CD4-positive, alpha-beta T cell treated with Interleukin-21 for 1 hour (primary cell): ENCODE measurements at regions not wholly inside any gene's neighbourhood (a gene's known extent, or its start where the extent isn't known, plus 50 kb on each side); places are given as distances from the start of the nearest gene placed in this dataset.

Source experiments
- DNase-seq: peaks from one replicate; pipeline ENCODE4 v3.0.0-alpha.2; 2020

DNA sequence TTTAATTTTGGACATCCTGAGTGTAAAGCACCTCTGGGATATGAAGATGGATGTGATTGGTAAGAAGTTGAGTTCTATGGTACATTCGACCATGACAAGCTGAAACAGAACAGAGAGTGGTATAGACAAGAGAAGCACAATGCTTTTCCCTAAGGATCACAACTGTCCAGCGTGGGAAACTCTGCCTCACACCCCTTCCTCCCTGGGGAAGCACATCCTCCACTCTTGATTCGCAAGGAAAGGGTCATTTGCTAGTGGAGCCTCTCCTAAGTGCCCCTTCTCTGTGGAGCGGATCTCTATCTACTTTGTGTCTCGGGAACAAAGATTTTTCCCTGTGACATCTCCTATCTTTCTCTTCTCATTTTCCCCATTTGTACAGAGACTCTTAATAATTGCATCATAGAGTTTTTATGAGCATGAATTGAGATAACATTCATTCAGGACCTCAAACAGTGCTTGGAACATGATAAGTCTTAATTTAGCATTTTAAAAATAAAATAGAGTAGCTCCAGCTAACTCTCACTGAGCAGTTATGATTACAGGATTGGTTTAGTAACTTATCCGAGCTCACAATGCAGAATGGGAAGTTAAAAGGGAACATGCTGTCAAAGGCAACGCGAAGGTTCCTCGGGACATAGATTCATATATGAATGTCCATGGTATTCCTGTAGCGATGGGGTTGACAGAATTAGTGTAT, 775.2 kb downstream of the C6orf118 start:
- no peak for DNase-seq

DNA sequence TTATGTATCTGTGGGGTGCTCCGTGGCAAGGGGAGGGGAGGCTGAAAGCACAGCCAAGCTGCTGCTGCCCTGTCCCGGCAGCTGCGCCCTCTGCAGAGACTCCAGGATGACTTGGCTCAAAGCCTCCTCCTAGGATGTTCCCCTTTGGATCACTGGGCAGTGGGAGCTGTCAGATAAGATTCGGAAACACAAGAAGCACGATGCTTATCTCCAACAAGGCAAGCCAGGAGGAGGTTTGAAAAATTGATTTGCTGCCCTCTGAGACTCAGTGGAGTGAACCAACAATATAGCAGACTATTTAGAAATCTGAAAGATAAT, 776.4 kb downstream of the C6orf118 start:
- no peak for DNase-seq

DNA sequence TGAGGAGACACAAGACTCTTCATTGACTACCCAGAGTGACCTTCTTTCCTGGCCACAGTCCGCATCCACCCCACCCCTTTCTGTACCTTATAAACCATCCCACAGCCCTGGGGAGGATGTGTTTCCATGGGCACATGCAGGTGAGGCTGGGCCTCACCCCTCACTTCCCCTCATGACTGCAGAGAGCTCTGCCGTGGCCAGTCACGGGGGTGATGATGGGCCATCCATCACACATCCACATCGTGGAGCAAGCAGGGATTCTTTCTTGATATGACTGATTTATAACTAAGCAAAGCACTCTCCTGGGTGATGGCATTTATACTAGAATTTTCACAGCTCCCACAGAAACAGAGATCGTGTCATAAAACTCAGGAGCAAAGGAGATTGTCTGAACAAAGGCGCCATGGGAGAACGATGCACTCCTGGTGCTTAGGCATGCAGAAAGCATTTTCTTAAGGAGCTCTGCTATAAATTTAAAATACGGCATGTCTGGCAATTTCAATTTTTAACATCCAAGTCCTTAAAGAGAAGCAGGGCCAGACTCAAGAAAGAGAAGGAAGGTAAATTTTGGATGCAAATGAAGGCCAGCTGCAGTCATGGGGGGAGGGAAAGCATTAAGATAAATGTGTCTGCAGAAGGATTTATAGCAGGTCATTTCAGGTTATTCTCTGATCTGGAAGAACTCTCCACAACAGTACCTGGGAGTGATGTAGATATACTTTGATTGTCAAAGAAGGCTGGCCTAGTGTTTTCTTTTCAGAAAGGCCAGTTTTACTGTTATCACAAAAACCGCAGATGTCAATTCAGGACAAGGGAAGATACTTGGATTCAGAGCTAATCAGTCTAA, 777.0 kb downstream of the C6orf118 start:
- DNase-seq: no peak

DNA sequence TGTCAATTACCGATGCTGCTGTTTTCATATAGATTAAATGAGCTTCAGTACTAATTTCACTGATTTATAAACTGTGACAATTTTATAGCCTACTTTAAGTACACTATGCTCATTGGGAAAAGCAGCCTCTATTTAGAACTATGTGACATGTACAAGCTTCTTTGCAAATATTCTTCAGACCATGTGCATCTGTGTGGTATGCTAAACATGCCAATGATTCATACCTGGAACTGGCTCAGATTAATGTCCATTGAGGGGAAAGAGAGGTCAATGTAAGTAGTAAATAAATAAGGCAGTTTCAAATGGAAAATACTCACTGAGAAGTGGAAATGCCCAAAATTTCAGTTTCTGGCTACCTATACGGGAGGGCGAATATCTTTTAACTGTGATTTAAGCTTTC, 777.7 kb downstream of the C6orf118 start:
- DNase-seq: no peak

DNA sequence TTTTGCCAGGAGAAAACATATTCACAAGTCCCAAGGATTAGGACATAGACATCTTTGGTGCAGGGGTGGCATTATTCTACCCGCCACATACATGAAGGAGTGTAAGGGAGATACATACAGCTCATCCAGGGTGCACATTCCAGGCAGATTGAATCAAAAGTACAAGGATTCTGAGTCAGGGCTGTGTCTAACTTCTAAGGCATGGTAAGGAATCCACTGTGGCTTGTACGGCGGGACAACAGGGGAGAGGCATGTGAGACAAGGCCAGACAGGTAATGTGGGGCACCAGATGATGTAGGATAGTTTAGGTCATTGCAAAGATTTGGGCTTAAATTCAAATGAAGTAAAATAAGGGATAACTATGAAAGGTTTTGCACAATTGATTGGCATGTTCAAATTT, 780.9 kb downstream of the C6orf118 start:
- no peak for DNase-seq

DNA sequence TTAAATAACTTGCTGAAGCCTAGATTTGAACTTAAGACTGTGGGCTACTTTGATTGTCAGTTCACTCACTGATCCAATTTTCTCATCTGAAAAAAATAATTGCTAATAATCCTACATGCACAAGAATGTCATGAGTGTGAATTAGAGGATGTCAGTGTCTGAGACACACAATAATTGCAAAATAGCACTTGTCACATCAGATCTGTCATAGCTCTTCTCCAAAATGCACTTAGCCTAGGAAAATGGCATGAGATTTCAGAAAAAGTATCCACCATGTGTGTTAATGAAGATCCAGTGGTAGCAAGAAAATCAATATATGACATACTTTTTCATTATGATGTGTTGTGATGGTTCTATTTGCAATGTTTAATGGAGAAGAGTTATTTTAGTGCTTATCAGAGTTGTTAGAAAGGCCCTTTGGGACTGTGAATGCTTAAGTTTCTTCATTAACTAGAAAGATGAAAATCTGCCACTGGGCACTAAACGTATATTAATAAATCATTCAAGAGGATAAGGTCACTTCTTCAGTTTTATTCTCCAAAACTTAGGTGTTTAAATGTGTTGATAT, 786.2 kb downstream of the C6orf118 start:
- no peak for DNase-seq

DNA sequence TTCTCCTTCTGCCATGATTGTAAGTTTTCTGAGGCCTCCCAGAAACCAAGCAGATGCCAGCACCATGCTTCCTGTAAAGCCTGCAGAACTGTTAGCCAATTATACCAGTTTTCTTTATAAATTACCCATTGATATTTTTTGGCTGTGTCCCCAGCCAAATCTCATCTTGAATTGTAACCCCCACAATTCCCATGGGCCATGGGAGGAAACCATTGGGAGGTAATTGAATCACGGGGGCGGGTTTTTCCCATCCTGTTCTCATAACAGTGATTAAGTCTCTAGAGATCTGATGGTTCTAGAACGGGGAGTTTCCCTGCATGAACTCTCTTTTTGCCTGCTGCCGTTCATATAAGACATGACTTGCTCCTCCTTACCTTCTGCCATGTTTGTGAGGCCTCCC, 788.5 kb downstream of the C6orf118 start:
- DNase-seq: no peak

DNA sequence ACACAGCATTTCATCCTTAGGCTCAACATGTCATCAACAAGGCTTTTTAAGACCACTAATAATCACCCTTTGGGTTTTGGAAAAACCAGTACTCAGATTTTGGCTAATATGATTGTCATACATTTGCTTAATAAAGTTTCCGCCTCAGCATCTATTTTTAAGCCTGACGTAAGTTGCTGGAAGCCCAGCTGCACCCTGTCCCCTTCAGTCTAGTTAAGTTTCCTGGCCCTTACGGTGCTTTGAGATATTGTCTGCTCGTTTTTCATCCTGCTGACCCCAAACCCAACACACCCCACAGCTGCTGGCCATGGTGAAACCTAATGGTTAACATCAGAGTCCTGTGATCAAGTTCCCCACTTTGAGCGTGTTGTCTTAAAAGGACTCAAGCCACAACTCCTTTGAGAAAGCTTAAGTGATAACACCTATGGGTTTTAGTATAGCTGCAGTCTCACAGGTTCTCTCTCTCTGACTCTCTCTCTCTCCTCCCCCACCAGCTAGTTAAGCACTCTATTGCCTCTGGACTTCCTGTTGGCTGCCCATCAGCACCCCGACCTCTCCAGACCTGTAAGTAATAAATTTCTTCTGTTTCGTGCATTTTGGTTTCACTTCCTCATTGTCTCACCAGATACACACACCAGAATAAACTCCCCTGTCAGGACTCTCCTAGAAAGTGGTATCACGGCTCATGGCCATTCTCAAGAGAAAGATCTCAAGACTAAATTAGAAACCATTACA, 802.0 kb downstream of the C6orf118 start:
- DNase-seq: no peak

DNA sequence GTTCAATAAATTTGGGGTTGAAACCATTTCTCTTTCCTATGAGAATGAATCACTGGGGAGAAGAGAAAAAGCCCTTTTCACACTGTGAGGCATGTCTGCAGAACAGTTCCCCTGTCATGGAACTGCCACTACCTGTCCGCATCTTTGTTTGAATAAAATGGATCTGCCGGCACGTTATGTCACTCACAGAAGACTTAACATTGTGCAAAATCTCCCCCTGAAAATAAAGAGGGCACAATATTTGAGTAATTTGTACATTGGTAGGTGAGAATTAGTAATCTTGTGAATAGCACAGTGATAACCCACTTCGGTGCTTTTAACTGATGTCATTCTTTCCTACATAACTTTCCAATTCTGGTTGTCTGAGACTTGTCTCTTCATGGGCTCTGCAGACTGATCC, 804.0 kb downstream of the C6orf118 start:
- no peak for DNase-seq

DNA sequence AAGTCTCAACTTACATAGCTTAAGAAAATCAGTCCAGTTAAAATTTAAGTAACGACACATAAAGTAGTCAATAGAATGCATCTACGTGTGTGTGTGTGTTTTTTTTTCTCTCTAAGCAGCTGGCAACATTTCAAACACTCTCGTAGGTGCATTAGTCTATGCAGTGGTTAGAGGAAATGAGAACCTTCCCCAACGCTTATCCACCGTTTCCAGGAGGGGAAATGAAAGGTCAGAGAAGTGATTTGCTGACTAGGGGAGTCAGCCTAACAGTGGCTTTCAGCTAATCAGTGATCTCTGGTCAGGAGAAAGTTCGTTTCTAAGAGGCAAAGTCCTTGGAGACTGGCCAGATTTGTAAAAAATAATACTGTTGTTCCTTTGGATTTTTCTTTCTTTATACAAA, 806.6 kb downstream of the C6orf118 start:
- DNase-seq: no peak

DNA sequence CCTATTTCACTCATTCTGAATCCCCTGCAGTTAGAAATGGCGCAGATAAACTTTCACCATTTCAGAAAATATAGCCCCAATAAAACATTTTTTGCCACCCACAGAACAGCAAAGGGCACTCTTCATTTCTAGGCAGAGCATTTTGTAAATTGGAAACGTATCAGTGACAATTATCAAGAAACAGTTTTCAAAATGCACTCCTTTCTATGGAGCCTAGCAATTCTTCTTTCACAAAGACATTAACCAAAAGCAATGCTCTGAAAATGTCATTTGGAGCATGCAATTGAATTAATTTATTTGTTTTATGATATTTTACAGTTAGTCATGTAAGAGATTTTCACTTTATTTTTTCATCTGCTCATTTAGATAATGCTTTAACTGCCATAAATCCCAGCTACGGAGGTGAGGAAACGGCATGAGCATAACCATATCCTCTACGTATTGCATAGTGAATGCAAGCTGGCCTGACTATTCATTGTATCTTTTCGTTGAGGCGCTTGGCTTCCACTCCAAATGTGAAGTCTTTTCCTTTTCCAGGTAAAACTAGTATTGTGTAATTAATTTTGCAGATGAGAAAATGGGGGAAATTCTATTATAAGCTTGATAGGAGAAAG, 813.4 kb downstream of the C6orf118 start:
- DNase-seq: no peak

DNA sequence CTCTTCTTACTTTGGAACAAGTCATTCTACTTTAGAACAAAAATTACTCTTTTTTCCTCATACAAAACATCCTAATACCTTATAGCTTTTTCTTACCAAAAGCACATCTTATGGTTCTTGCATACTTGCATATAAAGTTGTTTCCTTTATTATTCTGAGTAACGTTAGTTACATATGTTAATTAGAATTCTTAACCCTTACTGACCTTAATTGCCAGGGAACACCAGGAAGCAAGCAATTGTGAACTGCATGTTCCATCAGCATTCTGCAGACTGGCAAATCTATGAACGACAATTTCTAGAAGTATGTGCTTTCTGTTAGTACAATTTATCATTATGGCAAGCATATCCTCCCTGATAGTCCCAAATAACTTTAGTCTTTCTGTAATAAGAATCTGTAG, 831.0 kb downstream of the C6orf118 start:
- DNase-seq: no peak

DNA sequence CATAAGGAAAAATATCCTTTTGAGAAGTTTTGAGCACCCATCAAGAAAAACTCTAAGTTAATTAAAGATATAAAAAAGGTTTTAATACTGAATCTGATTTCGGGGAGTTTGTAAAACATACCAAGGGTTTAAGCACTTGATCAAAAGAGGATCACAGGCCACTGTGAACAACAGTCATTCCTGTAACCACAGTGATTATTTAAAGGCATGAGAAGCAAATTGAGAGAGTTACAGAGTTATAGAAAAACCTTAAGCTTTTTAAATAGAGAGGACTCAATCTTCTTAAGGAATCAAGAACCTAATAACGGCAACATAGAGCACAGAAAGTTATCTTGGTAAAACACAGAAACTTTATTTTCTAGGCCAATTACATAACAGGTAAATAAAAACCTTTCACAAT, 831.6 kb downstream of the C6orf118 start:
- DNase-seq: no peak

DNA sequence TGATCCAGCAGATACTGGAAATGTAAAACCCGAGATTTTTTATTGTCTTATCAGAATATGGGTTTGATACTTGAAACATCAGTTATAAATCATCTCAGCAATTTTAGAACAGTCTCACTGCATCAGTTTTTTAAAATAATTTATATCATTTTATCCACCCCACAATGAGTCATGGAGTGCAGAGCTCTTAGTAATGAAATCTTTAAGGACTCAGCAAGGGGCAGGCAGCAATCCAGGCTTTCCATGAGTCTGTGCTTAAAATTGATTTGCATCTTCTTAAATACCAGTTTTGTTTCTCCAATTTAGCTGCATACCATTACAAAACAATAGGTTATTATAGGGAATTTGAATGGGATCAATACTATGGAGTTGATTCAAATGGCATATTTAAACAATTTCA, 832.3 kb downstream of the C6orf118 start:
- DNase-seq: no peak

DNA sequence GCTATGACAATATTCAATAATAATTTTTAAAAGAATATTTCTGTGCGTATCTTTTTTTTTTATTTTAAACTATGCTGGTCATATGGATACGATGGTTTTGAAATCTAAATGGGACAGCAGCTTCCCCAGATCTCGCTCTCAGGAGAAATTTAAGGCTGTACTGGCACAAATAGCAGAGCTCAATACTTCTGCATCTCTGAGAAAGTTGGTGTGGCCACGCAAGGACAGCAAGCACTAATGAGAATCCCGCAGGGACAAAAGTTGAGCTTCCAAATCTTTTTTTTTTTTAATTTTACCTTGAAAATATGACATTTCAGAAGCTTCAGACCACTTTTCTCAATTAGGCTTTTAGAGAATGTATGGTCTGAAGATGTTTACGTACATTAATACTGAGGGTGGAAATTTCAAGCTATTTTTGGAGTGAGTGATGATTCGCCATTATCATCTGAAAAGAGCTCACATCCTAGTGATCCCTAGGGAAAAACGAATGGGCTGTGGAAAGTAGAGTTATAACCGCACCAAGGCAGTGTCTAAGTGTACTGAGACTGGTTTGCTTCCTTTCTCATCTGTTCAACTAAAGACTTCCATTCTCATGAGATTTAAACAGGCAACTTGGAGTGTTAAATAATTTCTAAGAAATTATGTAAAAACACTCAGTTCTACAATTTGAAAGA, 840.0 kb downstream of the C6orf118 start:
- no peak for DNase-seq

DNA sequence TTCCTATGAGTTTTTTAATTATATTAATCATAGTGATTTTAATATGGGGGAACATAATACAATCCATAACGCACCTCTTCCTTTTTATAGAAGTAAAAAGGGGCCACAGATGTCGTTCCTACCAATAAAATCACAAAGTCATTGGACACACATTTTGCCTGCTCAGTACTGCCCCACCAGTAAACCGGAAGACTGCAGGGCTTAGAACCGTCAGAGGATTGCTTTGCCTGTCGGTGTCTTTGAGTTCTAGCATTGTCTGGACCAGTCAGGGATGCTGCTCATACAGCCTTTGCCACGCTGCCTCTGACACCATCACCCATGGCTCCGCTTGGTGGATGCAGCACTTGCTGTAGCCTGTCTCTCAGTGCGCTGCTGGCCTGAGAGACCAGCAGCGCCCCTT, 853.6 kb downstream of the C6orf118 start:
- no peak for DNase-seq

DNA sequence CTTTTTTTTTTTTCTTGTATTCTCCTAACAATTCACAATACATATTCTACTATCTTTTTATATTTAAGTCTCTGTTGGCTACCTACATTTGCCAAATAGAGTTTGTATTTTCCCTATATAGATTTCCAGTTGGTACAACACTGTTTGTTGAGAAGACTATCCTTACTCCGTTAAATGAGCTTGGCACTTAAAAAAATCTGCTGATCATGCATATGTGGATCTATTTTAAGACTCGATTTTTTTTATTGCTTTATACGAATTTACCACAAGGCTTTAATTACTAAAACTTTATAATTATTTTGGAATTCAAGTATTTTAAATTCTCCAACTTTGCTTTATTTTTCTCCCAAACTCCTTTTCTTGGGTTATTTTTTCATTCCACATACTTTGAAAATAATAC, 855.6 kb downstream of the C6orf118 start:
- no peak for DNase-seq

DNA sequence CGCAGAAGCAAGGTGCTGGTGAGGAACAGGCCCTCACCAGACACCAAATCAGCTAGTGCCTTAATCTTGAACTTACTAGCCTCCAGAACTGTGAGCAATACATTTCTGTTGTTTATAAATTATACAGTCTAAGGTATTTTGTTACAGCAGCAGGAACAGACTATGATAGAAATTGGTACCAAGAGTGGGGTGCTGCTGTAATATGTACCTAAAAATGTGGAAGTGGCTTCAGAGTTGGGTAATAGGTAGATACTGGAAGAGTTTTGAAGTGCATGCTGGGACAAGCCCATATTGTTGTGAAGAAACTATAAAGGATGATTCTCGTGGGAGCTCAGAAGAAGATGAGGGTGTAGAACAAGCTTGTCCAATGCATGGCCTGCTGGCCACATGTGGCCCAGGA, 866.8 kb downstream of the C6orf118 start:
- DNase-seq: no peak

DNA sequence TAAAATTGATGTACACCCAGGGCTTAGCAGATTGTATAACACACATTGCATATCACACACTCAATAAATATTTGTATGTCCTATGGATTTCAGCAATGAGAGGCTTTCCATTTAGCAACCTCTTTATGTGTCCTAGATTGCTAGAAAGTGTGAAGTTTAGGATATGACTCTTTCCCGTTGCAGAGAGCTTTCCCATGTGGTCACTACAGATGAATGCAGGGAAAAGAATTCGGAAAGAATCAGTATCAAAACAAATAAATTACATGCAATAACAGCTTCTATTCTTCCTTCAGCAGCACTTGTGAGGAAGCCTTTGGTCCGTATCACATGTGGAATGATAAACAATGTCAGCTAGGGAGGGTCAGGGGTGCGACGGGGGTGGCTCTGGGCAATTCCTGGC, 870.1 kb downstream of the C6orf118 start:
- DNase-seq: no peak

DNA sequence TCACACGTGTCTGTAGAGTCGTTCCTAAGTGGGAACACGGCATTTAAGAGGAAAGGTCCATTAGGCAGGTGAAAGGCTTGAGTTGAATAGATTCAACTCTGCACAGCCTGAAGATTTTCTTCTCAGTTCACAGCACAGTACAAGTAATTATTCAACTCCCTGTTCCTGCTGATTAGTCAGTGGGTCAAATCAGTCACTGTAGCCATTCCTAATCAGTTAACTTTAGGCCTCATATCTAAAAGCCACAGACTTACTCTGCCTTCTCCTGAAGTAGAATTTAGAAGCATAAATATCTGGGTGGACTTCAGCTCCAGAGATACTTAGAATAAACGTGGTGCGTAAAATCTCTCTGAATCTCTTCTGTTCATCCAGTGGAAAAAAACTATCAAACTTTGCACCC, 872.4 kb downstream of the C6orf118 start:
- no peak for DNase-seq

DNA sequence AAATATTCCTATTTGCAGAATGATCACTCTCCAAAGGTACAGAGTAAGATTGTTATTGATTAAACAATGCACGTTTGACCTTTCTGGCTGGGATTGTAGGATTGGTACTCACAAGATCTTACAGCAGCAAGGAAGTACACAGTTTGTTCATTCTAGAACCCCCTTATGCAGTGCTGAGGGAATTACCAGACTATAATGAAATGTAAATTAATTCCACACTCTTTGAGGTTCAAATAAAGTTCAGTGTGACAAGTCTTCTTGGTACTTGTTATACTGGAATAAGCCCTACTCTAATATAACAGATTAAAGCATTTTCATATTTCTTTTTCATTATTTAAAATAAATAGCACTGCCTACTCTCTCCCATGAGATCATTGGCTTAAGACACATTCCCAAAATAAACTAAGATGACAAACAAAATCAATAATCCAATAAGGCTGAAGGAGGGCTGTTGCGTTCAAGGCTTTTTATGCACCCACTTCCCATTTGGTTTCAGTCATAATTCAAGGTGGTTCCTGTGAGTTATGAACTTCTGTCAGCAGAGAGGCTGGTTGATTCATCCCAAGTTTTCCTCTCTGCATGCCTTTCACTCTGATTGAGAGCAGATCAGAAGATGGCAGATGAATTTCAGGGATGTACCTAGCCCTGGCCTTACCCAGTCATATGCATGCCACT, 881.5 kb downstream of the C6orf118 start:
- DNase-seq: no peak

DNA sequence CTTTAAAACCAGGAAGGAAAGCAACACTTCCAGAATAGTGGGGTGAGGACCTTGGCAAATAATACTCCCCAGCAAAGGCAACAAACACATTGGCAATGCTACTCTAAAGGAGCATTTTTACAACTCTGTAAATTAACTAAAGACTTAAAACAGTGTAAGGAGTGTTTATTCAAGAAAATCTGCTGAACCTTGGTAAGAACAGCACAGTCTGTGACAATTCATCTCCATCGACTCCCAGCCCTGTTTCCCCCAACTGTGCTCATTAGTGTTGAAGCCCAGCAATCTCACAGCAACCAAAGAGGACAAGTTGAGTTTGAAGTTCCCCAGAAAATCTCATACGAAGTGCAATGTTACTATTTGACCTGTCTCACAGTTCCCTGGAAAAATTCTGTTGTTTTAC, 884.9 kb downstream of the C6orf118 start:
- DNase-seq: no peak
